ENCODE measurements at regions not wholly inside any gene's neighbourhood (a gene's known extent, or its start where the extent isn't known, plus 50 kb on each side); places are given as distances from the start of the nearest gene placed in this dataset.

DNA sequence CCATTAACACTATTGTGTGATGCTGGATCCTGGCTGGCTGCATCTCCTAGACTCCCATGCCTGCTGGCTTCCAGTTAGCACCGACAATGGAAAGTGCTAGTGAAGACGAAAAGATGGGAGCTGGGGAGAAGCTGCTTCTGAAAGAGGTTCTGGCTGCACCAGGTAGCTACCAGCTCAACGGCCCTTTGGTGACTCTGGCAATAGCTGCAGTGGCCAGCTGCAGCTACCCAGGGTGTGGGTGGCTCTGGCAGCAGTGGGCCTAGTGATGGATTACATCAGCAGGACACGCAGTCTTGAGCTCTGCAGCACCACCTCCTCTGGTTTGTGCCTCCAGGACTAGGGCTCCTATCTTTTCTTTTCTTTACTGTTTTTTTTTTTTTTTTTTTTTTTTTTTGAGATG lies 662.6 kb downstream of the MATN1 start:
- H3K4me3 ChIP-seq, result no peak overlapping the region
- intact Hi-C loops (cut with DNase I; ENCODE audit: low total_unique reads), result no loop called here
- ATAC-seq (no peak), DNase-seq (no peak)
- TF ChIP-seq, protein P1, sequence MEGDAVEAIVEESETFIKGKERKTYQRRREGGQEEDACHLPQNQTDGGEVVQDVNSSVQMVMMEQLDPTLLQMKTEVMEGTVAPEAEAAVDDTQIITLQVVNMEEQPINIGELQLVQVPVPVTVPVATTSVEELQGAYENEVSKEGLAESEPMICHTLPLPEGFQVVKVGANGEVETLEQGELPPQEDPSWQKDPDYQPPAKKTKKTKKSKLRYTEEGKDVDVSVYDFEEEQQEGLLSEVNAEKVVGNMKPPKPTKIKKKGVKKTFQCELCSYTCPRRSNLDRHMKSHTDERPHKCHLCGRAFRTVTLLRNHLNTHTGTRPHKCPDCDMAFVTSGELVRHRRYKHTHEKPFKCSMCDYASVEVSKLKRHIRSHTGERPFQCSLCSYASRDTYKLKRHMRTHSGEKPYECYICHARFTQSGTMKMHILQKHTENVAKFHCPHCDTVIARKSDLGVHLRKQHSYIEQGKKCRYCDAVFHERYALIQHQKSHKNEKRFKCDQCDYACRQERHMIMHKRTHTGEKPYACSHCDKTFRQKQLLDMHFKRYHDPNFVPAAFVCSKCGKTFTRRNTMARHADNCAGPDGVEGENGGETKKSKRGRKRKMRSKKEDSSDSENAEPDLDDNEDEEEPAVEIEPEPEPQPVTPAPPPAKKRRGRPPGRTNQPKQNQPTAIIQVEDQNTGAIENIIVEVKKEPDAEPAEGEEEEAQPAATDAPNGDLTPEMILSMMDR (IDR thresholded peaks at IDR 0.05 in 4 of 5, conservative IDR thresholded peaks at IDR 0.05 in 1 of 5), result no peak
- TF ChIP-seq POLR2A (IDR thresholded peaks at IDR 0.05), result no peak
- in situ Hi-C loops (cut with MboI; ENCODE audit: low sequenced_read_pairs in 4 of 4), result no loop called here
- H3K4me1 ChIP-seq, result no peaks in the 10 kb centered on the region
- no peaks in the 10 kb centered on the region for H3K9me3 ChIP-seq
- H3K27me3 ChIP-seq, result peaks cover 0 to 10% (median 0%) of the 10 kb centered on the region in 3 donors
- no peaks in the 10 kb centered on the region for H3K36me3 ChIP-seq
- H3K27ac ChIP-seq, result no peak overlapping the region

DNA sequence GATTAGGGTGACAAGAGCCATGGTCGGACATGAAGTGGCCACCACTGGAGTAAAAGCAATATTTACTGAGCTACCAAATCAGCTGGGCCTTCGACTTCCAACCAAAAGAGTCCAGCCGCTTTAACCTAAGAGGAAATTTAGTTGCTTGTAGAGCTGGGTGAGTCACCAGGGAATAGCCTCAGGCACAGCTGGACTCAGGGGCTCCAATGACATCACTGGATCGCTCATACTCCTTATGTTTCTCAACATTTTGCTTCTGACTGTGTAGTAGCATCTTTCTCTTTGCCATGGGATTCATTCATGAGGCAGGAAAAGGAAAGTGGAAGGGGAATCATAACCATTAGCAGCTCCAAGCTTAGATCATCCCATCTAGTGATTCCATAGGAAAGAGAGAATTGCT lies 664.4 kb downstream of the MATN1 start:
- DNase-seq, result no peak
- Histone ChIP-seq H3K4me1 (no peaks in the 10 kb centered on the region), H3K36me3 (no peaks in the 10 kb centered on the region), H3K4me3 (no peak overlapping the region), H3K9me3 (no peaks in the 10 kb centered on the region), H3K27ac (no peak overlapping the region), H3K27me3 (peaks cover 0 to 16% (median 2%) of the 10 kb centered on the region in 3 donors)
- no peak for ATAC-seq
- TF ChIP-seq, protein P1 (IDR thresholded peaks at IDR 0.05 in 4 of 5, conservative IDR thresholded peaks at IDR 0.05 in 1 of 5), result no peak
- TF ChIP-seq POLR2A (IDR thresholded peaks at IDR 0.05), result no peak
- intact Hi-C loops (cut with DNase I; ENCODE audit: low total_unique reads) (no loop called here), in situ Hi-C loops (cut with MboI; ENCODE audit: low sequenced_read_pairs in 4 of 4) (no loop called here)

DNA sequence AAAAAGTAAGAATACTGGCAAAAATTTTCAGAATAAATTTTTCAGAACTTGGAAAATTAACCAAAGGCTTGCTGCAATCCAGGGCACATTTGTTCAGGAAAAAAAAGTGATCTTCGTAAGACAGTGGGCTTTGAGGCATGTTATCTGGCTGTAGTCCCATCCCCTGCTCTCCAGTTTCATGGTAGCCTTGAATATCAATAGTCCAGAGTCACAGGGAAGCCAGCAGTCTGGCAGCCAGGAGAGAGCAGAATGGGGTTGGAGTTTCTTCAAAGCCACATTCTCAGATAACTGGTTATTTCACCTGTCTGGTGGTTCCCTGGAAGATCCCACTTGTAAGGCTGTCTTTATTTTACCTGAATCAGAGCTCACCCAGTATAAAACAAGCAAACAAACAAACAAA lies 669.3 kb downstream of the MATN1 start:
- Histone ChIP-seq H3K27me3 (peaks cover 5 to 16% (median 6%) of the 10 kb centered on the region in 3 donors), H3K36me3 (no peaks in the 10 kb centered on the region), H3K4me3 (no peak overlapping the region), H3K27ac (no peak overlapping the region), H3K9me3 (no peaks in the 10 kb centered on the region), H3K4me1 (no peaks in the 10 kb centered on the region)
- ATAC-seq (no peak), DNase-seq (no peak)
- TF ChIP-seq, protein P1 (IDR thresholded peaks at IDR 0.05 in 4 of 5, conservative IDR thresholded peaks at IDR 0.05 in 1 of 5), result no peak
- no peak for TF ChIP-seq POLR2A (IDR thresholded peaks at IDR 0.05)
- intact Hi-C loops (cut with DNase I; ENCODE audit: low total_unique reads) (no loop called here), in situ Hi-C loops (cut with MboI; ENCODE audit: low sequenced_read_pairs in 4 of 4) (no loop called here)

DNA sequence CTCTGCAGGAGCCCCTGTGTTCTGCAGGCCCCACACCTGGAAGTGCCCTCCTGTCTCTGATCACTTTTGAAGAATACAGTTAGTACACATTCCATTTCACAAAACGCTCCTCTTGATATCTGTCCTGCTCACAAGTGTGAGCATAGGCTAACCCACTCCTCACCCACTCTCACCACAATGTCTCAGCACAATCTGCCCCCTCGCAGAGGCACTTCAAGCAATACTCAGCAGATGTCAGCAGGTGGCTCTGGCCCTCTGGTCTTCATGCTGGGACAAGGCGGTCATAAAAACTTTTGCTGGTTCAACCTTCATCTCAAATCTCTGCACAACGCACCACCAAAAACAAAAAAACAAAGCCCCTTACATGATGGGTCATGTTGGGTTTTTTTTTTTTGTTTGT lies 671.2 kb downstream of the MATN1 start:
- Histone ChIP-seq H3K27ac (no peak overlapping the region), H3K9me3 (no peaks in the 10 kb centered on the region), H3K36me3 (no peaks in the 10 kb centered on the region), H3K4me1 (no peaks in the 10 kb centered on the region), H3K27me3 (peaks cover 5 to 12% (median 6%) of the 10 kb centered on the region in 3 donors), H3K4me3 (no peak overlapping the region)
- in situ Hi-C loops (cut with MboI; ENCODE audit: low sequenced_read_pairs in 4 of 4), result no loop called here
- TF ChIP-seq, protein P1 (IDR thresholded peaks at IDR 0.05 in 4 of 5, conservative IDR thresholded peaks at IDR 0.05 in 1 of 5), result no peak
- TF ChIP-seq POLR2A (IDR thresholded peaks at IDR 0.05), result no peak
- DNase-seq, result no peak
- intact Hi-C loops (cut with DNase I; ENCODE audit: low total_unique reads), result no loop called here
- no peak for ATAC-seq

DNA sequence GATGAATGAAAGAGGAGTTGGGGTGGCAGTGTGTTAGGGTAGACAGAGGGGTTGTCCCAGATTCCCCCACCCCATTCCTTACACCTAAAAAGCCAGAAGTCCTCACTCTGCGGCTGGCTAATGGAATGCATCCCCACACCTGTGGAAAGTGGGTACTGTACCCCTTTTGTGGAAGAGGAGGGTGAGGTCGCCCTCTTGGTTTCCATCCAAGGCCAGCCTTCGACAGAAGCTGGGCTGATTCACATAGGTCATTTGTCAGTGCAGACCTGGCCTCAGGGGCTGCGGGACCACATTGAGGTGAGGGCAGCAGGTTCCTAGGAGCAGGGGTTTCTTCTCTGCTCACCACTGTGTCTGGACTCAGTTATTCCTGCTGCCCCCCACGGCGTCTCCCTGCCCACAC lies 671.6 kb downstream of the MATN1 start:
- Histone ChIP-seq H3K27me3 (peaks cover 5 to 8% (median 6%) of the 10 kb centered on the region in 3 donors), H3K9me3 (no peaks in the 10 kb centered on the region), H3K4me1 (no peaks in the 10 kb centered on the region), H3K36me3 (no peaks in the 10 kb centered on the region), H3K27ac (no peak overlapping the region), H3K4me3 (no peak overlapping the region)
- in situ Hi-C loops (cut with MboI; ENCODE audit: low sequenced_read_pairs in 4 of 4), result no loop called here
- TF ChIP-seq, protein P1 (IDR thresholded peaks at IDR 0.05 in 4 of 5, conservative IDR thresholded peaks at IDR 0.05 in 1 of 5), result no peak
- no peak for TF ChIP-seq POLR2A (IDR thresholded peaks at IDR 0.05)
- ATAC-seq (no peak), DNase-seq (no peak)
- intact Hi-C loops (cut with DNase I; ENCODE audit: low total_unique reads), result no loop called here

All from gastrocnemius medialis (tissue), 4 donors.